ENCODE measurements at regions not wholly inside any gene's neighbourhood (a gene's known extent, or its start where the extent isn't known, plus 50 kb on each side); places are given as distances from the start of the nearest gene placed in this dataset.

DNA sequence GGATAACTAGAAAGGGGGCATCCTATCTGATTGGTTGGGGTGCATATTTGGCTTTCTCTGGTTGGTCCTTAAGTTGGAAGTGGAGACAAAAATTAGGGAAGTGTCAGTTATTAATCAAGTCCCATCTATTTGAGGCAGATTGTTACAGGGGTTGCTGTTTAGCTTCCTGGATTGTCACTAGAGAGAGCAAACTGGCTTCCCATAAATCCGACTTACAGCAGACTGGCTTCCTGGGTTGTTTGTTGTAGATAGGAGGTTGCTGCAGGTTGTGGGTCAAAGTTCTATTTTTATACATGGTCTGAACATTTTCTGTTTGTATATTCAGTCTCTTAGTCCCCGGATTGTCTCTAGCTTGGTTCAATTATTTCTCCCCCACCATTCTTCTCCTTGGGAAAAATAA, 106.1 kb upstream of the HABP2 start:
- peaks cover 34% of the 10 kb centered on the region for H3K27me3 ChIP-seq (ENCODE audit: insufficient read depth, low read length, poor library complexity)
- TF ChIP-seq CTCF (IDR thresholded peaks at IDR 0.05; ENCODE audit: borderline replicate concordance, extremely low read depth, low read length, poor library complexity, severe bottlenecking), result no peak
- TF ChIP-seq EZH2 (IDR thresholded peaks at IDR 0.05; ENCODE audit: borderline replicate concordance, low read depth, low read length, severe bottlenecking), result no peak
- no peak overlapping the region for H3K4me2 ChIP-seq (ENCODE audit: insufficient read depth, low read length)
- no peak overlapping the region for H3K27ac ChIP-seq (ENCODE audit: low read length)
- H3K4me1 ChIP-seq (ENCODE audit: insufficient read depth, low read length), result no peaks in the 10 kb centered on the region
- H3K9me3 ChIP-seq (ENCODE audit: insufficient read depth, low read length, severe bottlenecking), result no peaks in the 10 kb centered on the region
- H2AFZ ChIP-seq (ENCODE audit: low read depth, low read length), result no peak overlapping the region
- no peaks in the 10 kb centered on the region for H3K36me3 ChIP-seq (ENCODE audit: insufficient read depth, low read length)
- H3K9ac ChIP-seq (ENCODE audit: low read depth, low read length), result no peak overlapping the region
- no peaks in the 10 kb centered on the region for H3K79me2 ChIP-seq (ENCODE audit: insufficient read depth, low read length)
- H4K20me1 ChIP-seq (ENCODE audit: insufficient read depth, low read length), result no peaks in the 10 kb centered on the region
- DNase-seq (no peak), ATAC-seq (ENCODE audit: insufficient read depth, low read depth) (no peak)
- H3K4me3 ChIP-seq (ENCODE audit: low read depth in 1 of 2, low read length in 2 of 2), result no peak overlapping the region

DNA sequence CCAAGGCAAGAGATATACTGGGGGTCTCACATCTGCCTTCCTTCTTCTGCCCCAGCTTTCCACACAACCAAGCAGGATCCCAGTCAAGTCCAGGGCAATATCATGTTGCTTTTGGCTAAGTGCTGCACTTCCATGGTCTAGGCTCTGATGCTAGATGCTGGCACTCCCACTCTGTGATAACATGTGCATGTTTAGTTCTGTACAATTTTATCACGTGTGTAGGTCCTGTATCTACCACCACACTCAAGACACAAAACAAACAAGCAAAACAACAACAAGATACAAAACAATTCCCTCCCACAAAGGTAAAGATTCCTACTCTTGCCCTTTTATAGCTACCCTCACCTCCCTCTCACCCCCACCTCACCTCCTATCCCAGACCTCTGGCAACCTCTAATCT, 105.6 kb upstream of the HABP2 start:
- Histone ChIP-seq H2AFZ (ENCODE audit: low read depth, low read length) (no peak overlapping the region), H3K27ac (ENCODE audit: low read length) (no peak overlapping the region), H3K4me2 (ENCODE audit: insufficient read depth, low read length) (no peak overlapping the region), H3K4me3 (ENCODE audit: low read depth in 1 of 2, low read length in 2 of 2) (no peak overlapping the region), H3K27me3 (ENCODE audit: insufficient read depth, low read length, poor library complexity) (peaks cover 31% of the 10 kb centered on the region), H3K9ac (ENCODE audit: low read depth, low read length) (no peak overlapping the region), H3K9me3 (ENCODE audit: insufficient read depth, low read length, severe bottlenecking) (no peaks in the 10 kb centered on the region), H3K4me1 (ENCODE audit: insufficient read depth, low read length) (no peaks in the 10 kb centered on the region), H3K36me3 (ENCODE audit: insufficient read depth, low read length) (no peaks in the 10 kb centered on the region), H4K20me1 (ENCODE audit: insufficient read depth, low read length) (no peaks in the 10 kb centered on the region), H3K79me2 (ENCODE audit: insufficient read depth, low read length) (no peaks in the 10 kb centered on the region)
- no peak for TF ChIP-seq EZH2 (IDR thresholded peaks at IDR 0.05; ENCODE audit: borderline replicate concordance, low read depth, low read length, severe bottlenecking)
- TF ChIP-seq CTCF (IDR thresholded peaks at IDR 0.05; ENCODE audit: borderline replicate concordance, extremely low read depth, low read length, poor library complexity, severe bottlenecking), result no peak
- DNase-seq (no peak), ATAC-seq (ENCODE audit: insufficient read depth, low read depth) (no peak)

GRCh38 chr10:113449006-113449695, 103.7 kb upstream of the HABP2 start:
- H3K9me3 ChIP-seq (ENCODE audit: insufficient read depth, low read length, severe bottlenecking), result no peaks in the 10 kb centered on the region
- H3K4me2 ChIP-seq (ENCODE audit: insufficient read depth, low read length), result no peak overlapping the region
- ATAC-seq (ENCODE audit: insufficient read depth, low read depth) (no peak), DNase-seq (no peak)
- H3K4me3 ChIP-seq (ENCODE audit: low read depth in 1 of 2, low read length in 2 of 2), result no peak overlapping the region
- peaks cover 20% of the 10 kb centered on the region for H3K27me3 ChIP-seq (ENCODE audit: insufficient read depth, low read length, poor library complexity)
- no peaks in the 10 kb centered on the region for H3K4me1 ChIP-seq (ENCODE audit: insufficient read depth, low read length)
- H3K9ac ChIP-seq (ENCODE audit: low read depth, low read length), result no peak overlapping the region
- H3K79me2 ChIP-seq (ENCODE audit: insufficient read depth, low read length), result no peaks in the 10 kb centered on the region
- no peaks in the 10 kb centered on the region for H3K36me3 ChIP-seq (ENCODE audit: insufficient read depth, low read length)
- TF ChIP-seq CTCF (IDR thresholded peaks at IDR 0.05; ENCODE audit: borderline replicate concordance, extremely low read depth, low read length, poor library complexity, severe bottlenecking) (no peak), EZH2 (IDR thresholded peaks at IDR 0.05; ENCODE audit: borderline replicate concordance, low read depth, low read length, severe bottlenecking) (no peak)
- H4K20me1 ChIP-seq (ENCODE audit: insufficient read depth, low read length), result no peaks in the 10 kb centered on the region
- no peak overlapping the region for H3K27ac ChIP-seq (ENCODE audit: low read length)
- no peak overlapping the region for H2AFZ ChIP-seq (ENCODE audit: low read depth, low read length)
